NT2/D1 (cell line): ENCODE measurements at regions not wholly inside any gene's neighbourhood (a gene's known extent, or its start where the extent isn't known, plus 50 kb on each side); places are given as distances from the start of the nearest gene placed in this dataset.

Experiments used
- DNase-seq: peaks from one replicate; pipeline ENCODE4 v3.0.0-alpha.2; 2011; ENCODE audit warnings: low read depth, low spot score
- H3K27me3 ChIP-seq: 2 replicates; pipeline ENCODE4 v1.6.0; 2011; ENCODE audit warnings: mild to moderate bottlenecking; ENCODE audit not compliant: insufficient read length, insufficient read depth
- H3K36me3 ChIP-seq: 2 replicates; pipeline ENCODE4 v1.6.1; 2011; ENCODE audit warnings: mild to moderate bottlenecking, low read length, mixed read lengths; ENCODE audit not compliant: insufficient read depth, insufficient read length
- H3K4me1 ChIP-seq: 2 replicates; pipeline ENCODE4 v1.5.1; 2011; ENCODE audit not compliant: insufficient read depth, insufficient read length
- H3K4me3 ChIP-seq: 2 replicates; pipeline ENCODE4 v1.5.1; 2011; ENCODE audit warnings: low read depth; ENCODE audit not compliant: insufficient read length
- H3K9ac ChIP-seq: 2 replicates; pipeline ENCODE4 v1.6.0; 2011; ENCODE audit warnings: low read depth; ENCODE audit not compliant: insufficient read length
- H3K9me3 ChIP-seq: 2 replicates; pipeline ENCODE4 v1.5.1; 2011; ENCODE audit warnings: mild to moderate bottlenecking, low read length; ENCODE audit not compliant: insufficient read depth
- SUZ12 ChIP-seq: IDR thresholded peaks from 2 replicates; pipeline ENCODE4 v1.6.1; 2011; ENCODE audit not compliant: insufficient read length, insufficient read depth; ENCODE audit errors: extremely low read depth
- YY1 ChIP-seq: IDR thresholded peaks from 2 replicates; pipeline ENCODE4 v1.6.1; 2011; ENCODE audit not compliant: insufficient read length, insufficient read depth
- ZNF274 ChIP-seq: IDR thresholded peaks from 2 replicates; pipeline ENCODE4 v1.6.1; 2011; ENCODE audit warnings: mild to moderate bottlenecking, low read depth, low read length

GRCh38 chr20:43241057-43241702, 51.5 kb upstream of the PTPRT start:
- TF ChIP-seq SUZ12, result no peak
- TF ChIP-seq ZNF274, result no peak
- TF ChIP-seq YY1, result no peak
- Histone ChIP-seq H3K4me3 (no peak overlapping the region), H3K27me3 (peaks cover 6% of the 10 kb centered on the region), H3K4me1 (no peaks in the 10 kb centered on the region), H3K36me3 (no peaks in the 10 kb centered on the region), H3K9ac (no peak overlapping the region), H3K9me3 (peaks cover 11% of the 10 kb centered on the region; the same call in 1 of the 2 replicates)
- DNase-seq, result no peak
